ENCODE measurements at regions not wholly inside any gene's neighbourhood (a gene's known extent, or its start where the extent isn't known, plus 50 kb on each side); places are given as distances from the start of the nearest gene placed in this dataset.
A peak's percentile ranks its signal among the peaks of the same experiment; 100 is the strongest.
"Not testable (repeated sequence)": the region's sequence is repeated elsewhere in the genome, so short reads cannot be mapped to it uniquely, and the experiment has no call there.

- no peak for DNase-seq
Measured at GRCh38 chr5:28415791-28416443, 1377.5 kb upstream of the CDH9 start.

- DNase-seq, result no peak
Measured at GRCh38 chr5:28414619-28415018, 1376.2 kb upstream of the CDH9 start.

GRCh38 chr5:28408651-28409050 is 1370.3 kb upstream of the CDH9 start:
- no peak for DNase-seq

GRCh38 chr5:28408186-28408585 is 1369.8 kb upstream of the CDH9 start:
- DNase-seq, result no peak

GRCh38 chr5:28404363-28405071 is 1366.1 kb upstream of the CDH9 start:
- no peak for DNase-seq

- DNase-seq, result no peak
Measured at GRCh38 chr5:28403846-28404245, 1365.5 kb upstream of the CDH9 start.

- no peak for DNase-seq
Measured at GRCh38 chr5:28402590-28403301, 1364.4 kb upstream of the CDH9 start.

GRCh38 chr5:28400076-28400475 is 1361.7 kb upstream of the CDH9 start:
- peak in 1 of 2 experiments; percentile 37 for DNase-seq

GRCh38 chr5:28399211-28399610 is 1360.8 kb upstream of the CDH9 start:
- DNase-seq, result no peak

- no peak for DNase-seq
Measured at GRCh38 chr5:28398185-28398584, 1359.8 kb upstream of the CDH9 start.

GRCh38 chr5:28397502-28397941 is 1359.1 kb upstream of the CDH9 start:
- no peak for DNase-seq

GRCh38 chr5:28391277-28391676 is 1352.9 kb upstream of the CDH9 start:
- DNase-seq, result no peak

GRCh38 chr5:28390341-28390740 is 1352.0 kb upstream of the CDH9 start:
- DNase-seq, result no peak

- DNase-seq, result not testable (repeated sequence)
Measured at GRCh38 chr5:28389727-28390126, 1351.3 kb upstream of the CDH9 start.

- DNase-seq, result no peak
Measured at GRCh38 chr5:28388428-28388827, 1350.0 kb upstream of the CDH9 start.

- no peak for DNase-seq
Measured at GRCh38 chr5:28386712-28387111, 1348.3 kb upstream of the CDH9 start.

- no peak for DNase-seq
Measured at GRCh38 chr5:28380167-28380566, 1341.8 kb upstream of the CDH9 start.

- peak in 1 of 2 experiments; percentile 48 for DNase-seq
Measured at GRCh38 chr5:28374492-28374967, 1336.1 kb upstream of the CDH9 start.

GRCh38 chr5:28370896-28371295 is 1332.5 kb upstream of the CDH9 start:
- no peak for DNase-seq

- no peak for DNase-seq
Measured at GRCh38 chr5:28369418-28369817, 1331.0 kb upstream of the CDH9 start.

GRCh38 chr5:28355831-28356230 is 1317.4 kb upstream of the CDH9 start:
- DNase-seq, result no peak

- DNase-seq, result no peak
Measured at GRCh38 chr5:28346696-28347095, 1308.3 kb upstream of the CDH9 start.

- DNase-seq, result peak; percentile 4 to 62
Measured at GRCh38 chr5:28344836-28345433, 1306.5 kb upstream of the CDH9 start.
